SJSA1 (cell line): ENCODE measurements at regions not wholly inside any gene's neighbourhood (a gene's known extent, or its start where the extent isn't known, plus 50 kb on each side); places are given as distances from the start of the nearest gene placed in this dataset.

Source experiments
- DNase-seq, 2 experiments: peaks; one replicate each; pipeline ENCODE4 v3.0.0-alpha.2; 2015 to 2020; ENCODE audit warnings: low spot score in 2 of 2, low read depth in 1 of 2
- H3K27ac ChIP-seq: fragments of 250-450 bp; sonication (Bioruptor Pico); 2 replicates; pipeline ENCODE4 v1.5.1; 2020; ENCODE audit warnings: mild to moderate bottlenecking, moderate library complexity
- H3K27me3 ChIP-seq: fragments of 250-450 bp; sonication (Bioruptor Pico); replicated peaks from 2 replicates; pipeline ENCODE4 v1.5.1; 2020; ENCODE audit warnings: mild to moderate bottlenecking, moderate library complexity
- H3K36me3 ChIP-seq: fragments of 250-450 bp; sonication (Bioruptor Pico); 2 replicates; pipeline ENCODE4 v1.5.1; 2020; ENCODE audit warnings: mild to moderate bottlenecking
- H3K4me1 ChIP-seq: fragments of 250-450 bp; sonication (Bioruptor Pico); replicated peaks from 2 replicates; pipeline ENCODE4 v1.6.1; 2021; ENCODE audit warnings: mild to moderate bottlenecking
- H3K4me3 ChIP-seq: fragments of 250-450 bp; sonication (Bioruptor Pico); 2 replicates; pipeline ENCODE4 v1.5.1; 2020; ENCODE audit warnings: mild to moderate bottlenecking
- H3K9me3 ChIP-seq: fragments of 250-450 bp; sonication (Bioruptor Pico); replicated peaks from 2 replicates; pipeline ENCODE4 v1.5.1; 2020; ENCODE audit warnings: mild to moderate bottlenecking

GRCh38 chr6:8268156-8268555 is 165.8 kb upstream of the EEF1E1 start:
- H3K4me3 ChIP-seq: no peak overlapping the region
- H3K36me3 ChIP-seq: no peaks in the 10 kb centered on the region
- H3K27ac ChIP-seq: no peak overlapping the region
- no peak for DNase-seq
- H3K27me3 ChIP-seq: no peaks in the 10 kb centered on the region
- no peaks in the 10 kb centered on the region; the same call in 1 of the 2 replicates for H3K9me3 ChIP-seq
- no peaks in the 10 kb centered on the region for H3K4me1 ChIP-seq

DNA sequence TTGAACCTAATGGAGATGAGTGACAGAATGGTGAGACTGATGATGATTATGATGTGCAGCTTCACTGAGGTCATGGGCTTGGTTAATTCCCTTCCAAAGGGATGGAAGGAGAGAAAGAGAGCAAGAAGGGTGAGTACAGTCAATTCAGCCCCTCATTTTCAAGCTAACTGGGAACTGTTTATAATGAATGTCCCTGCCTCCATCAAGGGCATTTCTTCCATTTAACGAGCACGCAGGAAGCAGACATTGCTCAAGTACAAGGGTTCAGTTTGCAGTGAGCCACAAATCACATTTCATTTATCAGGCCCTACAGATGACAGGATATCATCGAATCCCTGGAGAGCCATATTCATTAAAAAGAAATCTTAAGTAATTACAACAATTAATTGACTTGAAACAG is 158.3 kb upstream of the EEF1E1 start:
- Histone ChIP-seq H3K27me3 (peaks cover 3% of the 10 kb centered on the region; the same call in 1 of the 2 replicates), H3K4me1 (no peaks in the 10 kb centered on the region), H3K27ac (no peak overlapping the region), H3K4me3 (no peak overlapping the region), H3K36me3 (no peaks in the 10 kb centered on the region), H3K9me3 (no peaks in the 10 kb centered on the region)
- no peak for DNase-seq

DNA sequence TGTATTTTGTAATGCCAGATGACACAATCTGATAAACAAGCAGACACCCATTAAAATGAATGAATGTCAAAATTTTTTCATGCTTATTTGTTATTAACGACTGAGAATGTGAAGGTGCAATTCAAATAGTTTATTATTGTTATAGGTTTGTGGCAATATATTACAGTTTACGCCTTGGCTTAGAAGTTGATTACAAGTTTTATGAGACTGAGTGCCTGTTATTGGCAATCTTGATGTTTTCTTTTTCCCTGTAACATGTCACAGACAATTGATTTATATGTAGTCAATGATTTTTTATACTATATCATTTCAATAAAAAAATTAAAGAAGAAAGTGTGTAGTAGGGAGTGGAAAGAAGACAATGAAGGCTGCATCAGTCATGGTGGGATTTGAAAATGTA is 144.1 kb upstream of the EEF1E1 start:
- peaks cover 2% of the 10 kb centered on the region; the same call in 1 of the 2 replicates for H3K27me3 ChIP-seq
- DNase-seq: no peak
- H3K27ac ChIP-seq: no peak overlapping the region
- no peak overlapping the region for H3K4me3 ChIP-seq
- H3K9me3 ChIP-seq: no peaks in the 10 kb centered on the region
- no peaks in the 10 kb centered on the region for H3K36me3 ChIP-seq
- no peaks in the 10 kb centered on the region for H3K4me1 ChIP-seq

DNA sequence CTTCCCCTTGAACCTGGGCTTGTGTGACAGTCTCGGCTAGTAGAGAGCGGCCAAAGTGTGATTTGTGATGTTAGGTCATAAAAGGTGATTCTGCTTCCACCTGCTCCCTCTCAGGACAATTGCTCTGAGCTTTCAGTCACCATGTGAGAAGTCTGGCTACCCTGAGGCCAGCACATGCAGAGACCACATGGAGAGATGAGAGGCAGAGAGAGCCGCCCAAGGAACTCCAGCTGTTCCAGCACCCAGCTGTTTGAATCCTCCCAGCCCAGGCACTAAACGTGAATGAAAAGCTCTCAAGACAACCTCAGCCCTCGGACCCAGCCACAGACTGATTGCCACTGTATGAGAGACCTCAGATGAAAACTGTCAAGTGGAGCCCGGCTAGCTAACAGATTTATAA is 143.4 kb upstream of the EEF1E1 start:
- peaks cover 2% of the 10 kb centered on the region for H3K27me3 ChIP-seq

DNA sequence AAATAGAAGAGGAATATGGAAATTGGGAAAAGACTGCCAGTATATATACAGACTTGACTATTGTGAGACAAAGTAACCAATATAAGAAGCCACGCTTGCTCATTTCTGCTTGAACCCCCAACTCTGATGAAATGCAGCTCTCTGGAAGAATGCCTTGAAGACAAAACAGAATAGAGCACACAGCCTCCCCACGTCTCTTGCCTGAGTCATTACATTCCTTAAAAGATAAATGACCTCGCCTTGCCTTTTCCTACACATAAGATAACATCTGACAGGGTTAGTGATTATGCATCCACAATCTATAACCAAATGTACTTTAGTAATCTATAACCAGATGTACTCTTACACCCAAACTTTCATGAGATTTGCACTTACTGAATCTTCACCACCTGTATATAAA is 141.1 kb upstream of the EEF1E1 start:
- DNase-seq: no peak
- no peaks in the 10 kb centered on the region for H3K4me1 ChIP-seq
- no peak overlapping the region for H3K27ac ChIP-seq
- peaks cover 14% of the 10 kb centered on the region for H3K27me3 ChIP-seq
- H3K36me3 ChIP-seq: no peaks in the 10 kb centered on the region
- H3K9me3 ChIP-seq: no peaks in the 10 kb centered on the region
- no peak overlapping the region for H3K4me3 ChIP-seq

More for the DNA sequence above, 143.4 kb upstream of the EEF1E1 start:
- H3K4me1 ChIP-seq: no peaks in the 10 kb centered on the region
- DNase-seq: no peak
- no peaks in the 10 kb centered on the region for H3K9me3 ChIP-seq
- no peaks in the 10 kb centered on the region for H3K36me3 ChIP-seq
- H3K4me3 ChIP-seq: no peak overlapping the region
- H3K27ac ChIP-seq: no peak overlapping the region

DNA sequence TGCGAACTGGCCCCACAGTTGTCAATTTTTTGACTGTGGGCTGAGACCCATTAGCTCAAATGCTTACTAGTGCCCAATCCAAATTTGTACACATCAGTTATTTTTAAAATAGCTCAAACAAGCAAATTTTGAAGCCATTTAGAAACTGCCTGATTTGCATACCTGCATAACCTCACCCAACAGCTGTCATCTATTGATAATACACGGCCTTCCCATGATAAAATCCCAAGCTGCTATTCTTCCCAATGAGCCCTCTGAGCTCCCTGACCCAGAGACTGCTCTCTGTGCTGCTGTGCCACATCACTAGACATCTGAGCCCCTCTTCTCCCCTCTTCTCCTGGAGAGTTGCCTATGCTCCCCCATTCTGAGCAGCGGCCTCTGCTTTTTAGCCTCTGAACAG is 140.5 kb upstream of the EEF1E1 start:
- Histone ChIP-seq H3K27ac (no peak overlapping the region), H3K9me3 (no peaks in the 10 kb centered on the region), H3K27me3 (peaks cover 14% of the 10 kb centered on the region), H3K4me1 (no peaks in the 10 kb centered on the region), H3K4me3 (no peak overlapping the region), H3K36me3 (no peaks in the 10 kb centered on the region)
- DNase-seq: no peak

DNA sequence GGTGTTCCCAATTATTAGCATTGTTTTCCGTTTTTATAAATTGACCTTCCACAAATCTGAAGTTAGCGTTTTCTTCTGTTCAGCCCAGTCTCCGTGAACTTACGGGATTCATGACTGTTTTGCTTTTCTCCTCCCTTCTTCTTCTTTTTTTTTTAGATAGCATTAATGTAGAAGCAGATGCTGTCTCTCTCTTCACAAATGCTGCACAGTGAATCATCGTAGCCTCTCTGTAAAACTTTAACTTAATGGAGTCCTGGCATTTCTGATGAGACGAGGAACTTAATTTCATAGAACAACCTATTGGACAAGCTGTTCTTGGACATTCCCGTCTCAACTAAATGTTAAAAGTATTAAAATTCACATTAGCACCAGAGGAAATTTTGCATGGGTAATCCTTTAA is 138.0 kb upstream of the EEF1E1 start:
- Histone ChIP-seq H3K36me3 (no peaks in the 10 kb centered on the region), H3K9me3 (no peaks in the 10 kb centered on the region), H3K4me3 (no peak overlapping the region), H3K4me1 (no peaks in the 10 kb centered on the region), H3K27ac (no peak overlapping the region), H3K27me3 (peaks cover 14% of the 10 kb centered on the region)
- no peak for DNase-seq

- Histone ChIP-seq H3K36me3 (no peaks in the 10 kb centered on the region), H3K27ac (no peak overlapping the region), H3K27me3 (peaks cover 14% of the 10 kb centered on the region), H3K9me3 (no peaks in the 10 kb centered on the region), H3K4me3 (no peak overlapping the region), H3K4me1 (no peaks in the 10 kb centered on the region)
- DNase-seq: no peak
Observed at GRCh38 chr6:8238773-8239683, 136.7 kb upstream of the EEF1E1 start.

DNA sequence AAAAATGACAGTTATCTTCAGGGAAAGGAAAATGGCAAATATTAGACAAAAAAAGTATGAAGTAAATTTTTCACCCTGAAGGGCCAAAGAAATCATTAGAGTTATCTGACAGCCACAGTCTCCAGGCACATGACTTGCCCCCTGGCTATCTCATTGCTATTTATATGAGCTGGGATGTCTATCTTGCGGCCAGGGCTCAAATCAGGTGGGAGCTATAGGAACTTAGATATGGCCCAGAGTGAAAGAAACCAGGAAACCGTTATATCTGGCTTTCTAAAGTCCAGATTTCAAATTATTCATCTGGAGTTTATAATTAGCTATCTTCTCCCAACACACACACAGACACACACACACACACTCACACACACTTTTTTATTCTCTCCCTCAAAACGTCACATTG is 135.3 kb upstream of the EEF1E1 start:
- Histone ChIP-seq H3K27ac (no peak overlapping the region), H3K4me1 (no peaks in the 10 kb centered on the region), H3K9me3 (no peaks in the 10 kb centered on the region), H3K27me3 (peaks cover 14% of the 10 kb centered on the region), H3K36me3 (no peaks in the 10 kb centered on the region), H3K4me3 (no peak overlapping the region)
- DNase-seq: no peak

DNA sequence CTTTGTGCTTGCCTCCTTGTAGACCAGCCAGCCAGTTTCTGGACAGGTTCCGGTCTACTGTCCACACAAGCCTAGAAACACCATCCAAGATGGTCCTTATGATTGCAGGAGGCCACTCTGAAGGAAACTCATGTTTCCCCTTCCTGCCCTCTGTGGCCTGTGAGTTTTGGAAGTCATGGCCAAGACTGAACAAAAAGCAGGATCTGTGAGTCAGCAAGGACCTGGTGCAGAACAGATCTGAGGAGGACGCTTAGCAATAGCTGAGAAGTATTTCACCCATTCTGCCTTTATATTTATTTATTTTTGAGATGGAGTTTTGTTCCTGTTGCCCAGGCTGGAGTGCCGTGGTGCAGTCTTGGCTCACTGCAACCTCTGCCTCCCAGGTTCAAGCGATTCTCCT is 134.6 kb upstream of the EEF1E1 start:
- Histone ChIP-seq H3K36me3 (no peaks in the 10 kb centered on the region), H3K27me3 (peaks cover 14% of the 10 kb centered on the region), H3K9me3 (no peaks in the 10 kb centered on the region), H3K27ac (no peak overlapping the region), H3K4me1 (no peaks in the 10 kb centered on the region), H3K4me3 (no peak overlapping the region)
- DNase-seq: no peak

DNA sequence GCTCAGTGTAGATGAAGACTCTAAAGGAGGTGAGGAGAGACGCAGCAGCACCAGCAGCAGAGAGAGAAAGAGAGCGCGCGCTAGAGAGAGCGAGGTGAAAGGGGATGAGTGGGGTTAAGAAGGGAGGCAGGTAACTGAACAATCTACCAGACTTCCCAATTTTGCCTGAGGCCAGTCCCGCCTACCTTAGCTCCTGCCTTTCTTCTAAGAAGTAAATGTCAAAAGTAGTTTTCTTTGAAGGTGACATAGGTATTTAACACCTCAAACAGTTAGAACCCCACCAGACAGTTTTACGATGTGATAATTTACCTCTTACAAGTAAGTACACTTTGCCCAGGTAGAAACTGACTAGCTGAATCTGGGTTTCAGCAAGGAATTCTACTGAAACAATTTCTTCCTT is 132.0 kb upstream of the EEF1E1 start:
- Histone ChIP-seq H3K27me3 (peaks cover 2% of the 10 kb centered on the region; the same call in 1 of the 2 replicates), H3K27ac (no peak overlapping the region), H3K36me3 (no peaks in the 10 kb centered on the region), H3K4me3 (no peak overlapping the region), H3K4me1 (no peaks in the 10 kb centered on the region), H3K9me3 (no peaks in the 10 kb centered on the region)
- DNase-seq: no peak

DNA sequence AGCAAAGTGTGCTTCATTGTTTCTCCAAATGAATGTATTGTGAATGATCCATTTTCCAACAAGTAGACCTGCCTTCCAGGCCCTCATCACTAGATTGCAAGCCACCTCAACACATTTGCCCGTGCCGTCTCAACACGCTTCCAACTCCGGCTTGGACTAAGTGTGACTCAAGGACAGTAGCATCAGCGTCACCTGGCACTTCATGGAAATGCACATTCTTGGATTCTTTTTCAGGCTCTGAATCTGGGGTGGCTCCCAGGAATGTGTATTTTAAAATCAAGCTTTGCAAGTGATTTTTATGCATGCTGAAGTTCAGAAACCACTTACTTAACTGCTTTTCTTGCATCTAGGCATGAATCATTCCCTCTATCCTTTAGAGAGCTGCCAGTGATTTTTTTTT is 129.6 kb upstream of the EEF1E1 start:
- no peak for DNase-seq
- Histone ChIP-seq H3K27ac (no peak overlapping the region), H3K4me3 (no peak overlapping the region), H3K4me1 (no peaks in the 10 kb centered on the region), H3K9me3 (no peaks in the 10 kb centered on the region), H3K36me3 (no peaks in the 10 kb centered on the region), H3K27me3 (no peaks in the 10 kb centered on the region)

GRCh38 chr6:8229915-8230756 is 127.8 kb upstream of the EEF1E1 start:
- Histone ChIP-seq H3K4me3 (no peak overlapping the region), H3K36me3 (no peaks in the 10 kb centered on the region), H3K27ac (no peak overlapping the region), H3K27me3 (no peaks in the 10 kb centered on the region), H3K4me1 (no peaks in the 10 kb centered on the region), H3K9me3 (no peaks in the 10 kb centered on the region)
- DNase-seq: no peak

GRCh38 chr6:8225113-8225512 is 122.8 kb upstream of the EEF1E1 start:
- no peak overlapping the region for H3K4me3 ChIP-seq
- no peak overlapping the region for H3K27ac ChIP-seq
- H3K36me3 ChIP-seq: no peaks in the 10 kb centered on the region
- 0 out of 2 replicates have a peak, but pooled peaks cover 3% of the 10 kb centered on the region for H3K4me1 ChIP-seq
- DNase-seq: no peak
- no peaks in the 10 kb centered on the region for H3K27me3 ChIP-seq
- H3K9me3 ChIP-seq: no peaks in the 10 kb centered on the region
